Ovary (tissue), 3 donors: ENCODE measurements at regions not wholly inside any gene's neighbourhood (a gene's known extent, or its start where the extent isn't known, plus 50 kb on each side); places are given as distances from the start of the nearest gene placed in this dataset.

Experiments used
- CTCF ChIP-seq, 3 donors: fragments of 450-650 bp in 2 of 3; fragments of 200-600 bp in 1 of 3; IDR thresholded peaks; one replicate each; pipeline versions ENCODE4 v1.5.1 to v1.8.0; 2016 to 2022; ENCODE audit warnings: antibody characterized with exemption in 3 of 3, mild to moderate bottlenecking in 1 of 3
- POLR2A ChIP-seq: fragments of 450-650 bp; IDR thresholded peaks from one replicate; pipeline ENCODE4 v1.6.1; 2017; ENCODE audit warnings: antibody characterized with exemption, mild to moderate bottlenecking, moderate library complexity
- donor health status: DM: no; HTN: no; CAD: no.

GRCh38 chr3:87793337-87793877 is 265.4 kb downstream of the CGGBP1 start:
- TF ChIP-seq POLR2A (no peak), CTCF (IDR thresholded peaks at IDR 0.05) (no peak)
